Right atrium auricular region (tissue), 2 donors: ENCODE measurements at regions not wholly inside any gene's neighbourhood (a gene's known extent, or its start where the extent isn't known, plus 50 kb on each side); places are given as distances from the start of the nearest gene placed in this dataset.

Experiments
- DNase-seq: peaks from one replicate; pipeline ENCODE4 v3.0.0-alpha.2; 2019; ENCODE audit warnings: low spot score
- H3K27ac ChIP-seq, 2 donors: fragments of 200-600 bp; sonication (generic); 1 replicate in 1 of 2; 2 replicates in 1 of 2; pipeline ENCODE4 v1.5.1; 2016 to 2019
- H3K27me3 ChIP-seq, 2 donors: fragments of 200-600 bp; sonication (generic); one replicate each; pipeline versions ENCODE4 v1.5.1 to v1.6.0; 2017 to 2019
- H3K36me3 ChIP-seq: fragments of 200-600 bp; sonication (generic); one replicate; pipeline ENCODE4 v1.5.1; 2016
- H3K4me1 ChIP-seq, 2 donors: fragments of 200-600 bp; sonication (generic); one replicate each; pipeline versions ENCODE4 v1.5.1 to v1.6.0; 2017 to 2019
- H3K4me3 ChIP-seq, 2 donors: fragments of 200-600 bp; sonication (generic); 1 replicate in 1 of 2; 2 replicates in 1 of 2; pipeline ENCODE4 v1.5.1; 2017 to 2019; ENCODE audit warnings: mild to moderate bottlenecking in 1 of 2, moderate library complexity in 1 of 2
- H3K9me3 ChIP-seq, 2 donors: fragments of 200-600 bp; sonication (generic); one replicate each; pipeline ENCODE4 v1.5.1; 2019
- TF ChIP-seq, protein P1 (sequence below), 2 donors: fragments of 200-600 bp; sonication (generic); IDR thresholded peaks; one replicate each; pipeline ENCODE4 v1.5.1; 2019; ENCODE audit warnings: antibody characterized with exemption in 2 of 2

DNA sequence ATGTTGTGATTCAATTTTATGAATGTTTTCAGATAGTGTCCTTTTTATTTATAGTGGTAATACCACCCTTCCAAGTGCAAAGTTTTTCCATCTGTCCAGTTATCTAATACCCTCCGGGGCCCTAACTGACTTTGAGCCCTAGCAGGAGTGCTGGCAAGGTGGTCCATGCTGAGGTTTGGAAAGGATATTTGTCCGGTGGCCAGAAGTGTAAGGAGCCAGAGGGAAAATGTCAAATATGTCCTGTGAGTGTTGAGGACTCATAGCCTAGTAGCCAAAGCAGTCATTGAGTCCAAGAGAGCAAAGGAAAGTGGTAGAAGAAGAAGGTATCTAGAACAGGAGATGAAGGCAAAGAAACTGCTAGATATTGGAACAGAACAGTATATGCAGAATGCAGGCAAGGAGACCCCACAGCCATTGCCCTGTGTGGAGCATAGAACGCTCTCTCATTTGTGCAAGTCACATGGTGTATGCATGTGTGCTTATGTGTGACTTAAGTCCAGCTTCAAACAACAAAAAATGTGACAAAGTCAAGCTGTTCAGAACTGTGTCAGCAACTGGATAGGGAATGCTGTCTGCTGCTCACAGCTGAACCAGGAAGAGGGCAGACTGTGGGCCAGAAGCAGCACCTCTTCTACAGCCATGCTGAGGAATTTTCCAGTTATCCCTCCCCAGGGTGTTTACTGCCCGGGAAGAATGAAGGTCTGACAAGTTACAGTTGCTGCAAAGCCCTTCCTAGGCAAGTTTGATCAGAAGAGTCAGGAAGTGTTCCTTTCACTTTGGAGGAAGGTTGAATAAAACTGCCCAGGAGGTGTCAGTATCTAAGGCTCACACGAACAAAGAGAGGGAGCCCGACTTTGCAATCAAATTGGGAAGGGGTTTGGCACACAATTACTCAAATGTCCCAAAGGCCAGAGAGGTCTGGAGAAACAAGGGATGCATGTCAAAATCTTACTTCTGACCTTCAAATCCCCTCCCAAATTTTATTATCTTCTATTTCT is 463.3 kb upstream of the DMAC1 start:
- TF ChIP-seq, protein P1, sequence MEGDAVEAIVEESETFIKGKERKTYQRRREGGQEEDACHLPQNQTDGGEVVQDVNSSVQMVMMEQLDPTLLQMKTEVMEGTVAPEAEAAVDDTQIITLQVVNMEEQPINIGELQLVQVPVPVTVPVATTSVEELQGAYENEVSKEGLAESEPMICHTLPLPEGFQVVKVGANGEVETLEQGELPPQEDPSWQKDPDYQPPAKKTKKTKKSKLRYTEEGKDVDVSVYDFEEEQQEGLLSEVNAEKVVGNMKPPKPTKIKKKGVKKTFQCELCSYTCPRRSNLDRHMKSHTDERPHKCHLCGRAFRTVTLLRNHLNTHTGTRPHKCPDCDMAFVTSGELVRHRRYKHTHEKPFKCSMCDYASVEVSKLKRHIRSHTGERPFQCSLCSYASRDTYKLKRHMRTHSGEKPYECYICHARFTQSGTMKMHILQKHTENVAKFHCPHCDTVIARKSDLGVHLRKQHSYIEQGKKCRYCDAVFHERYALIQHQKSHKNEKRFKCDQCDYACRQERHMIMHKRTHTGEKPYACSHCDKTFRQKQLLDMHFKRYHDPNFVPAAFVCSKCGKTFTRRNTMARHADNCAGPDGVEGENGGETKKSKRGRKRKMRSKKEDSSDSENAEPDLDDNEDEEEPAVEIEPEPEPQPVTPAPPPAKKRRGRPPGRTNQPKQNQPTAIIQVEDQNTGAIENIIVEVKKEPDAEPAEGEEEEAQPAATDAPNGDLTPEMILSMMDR (IDR thresholded peaks at IDR 0.05), result no peak
- no peak overlapping the region for H3K4me3 ChIP-seq
- no peak for DNase-seq
- H3K27me3 ChIP-seq, result no peaks in the 10 kb centered on the region
- no peaks in the 10 kb centered on the region for H3K4me1 ChIP-seq
- no peaks in the 10 kb centered on the region for H3K36me3 ChIP-seq
- no peaks in the 10 kb centered on the region for H3K9me3 ChIP-seq
- H3K27ac ChIP-seq, result no peak overlapping the region

DNA sequence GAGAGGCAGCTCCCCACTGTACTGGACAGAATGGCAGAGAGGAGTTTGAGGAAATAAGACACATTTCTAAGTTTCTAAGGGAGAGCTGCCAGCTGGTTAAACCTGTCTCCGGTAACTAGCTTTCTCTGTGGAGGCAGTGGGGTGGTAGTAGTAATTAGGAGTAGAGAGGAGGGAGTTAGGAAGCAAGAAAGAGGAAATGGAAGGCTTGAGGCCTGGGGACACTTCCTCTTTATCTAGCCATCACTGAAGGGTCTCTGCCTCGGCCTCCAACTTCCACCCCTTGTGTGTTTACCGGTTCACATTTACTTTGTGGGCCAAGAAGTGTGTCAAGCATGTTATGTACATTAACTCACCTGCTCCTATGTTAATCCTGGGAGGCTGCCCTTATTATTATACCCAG is 462.2 kb upstream of the DMAC1 start:
- TF ChIP-seq, protein P1 (IDR thresholded peaks at IDR 0.05), result no peak
- no peak overlapping the region for H3K27ac ChIP-seq
- H3K4me3 ChIP-seq, result no peak overlapping the region

GRCh38 chr9:8259028-8259427 is 459.4 kb upstream of the DMAC1 start:
- TF ChIP-seq, protein P1 (IDR thresholded peaks at IDR 0.05), result no peak
- Histone ChIP-seq H3K27me3 (no peaks in the 10 kb centered on the region), H3K27ac (no peak overlapping the region), H3K36me3 (no peaks in the 10 kb centered on the region), H3K9me3 (no peaks in the 10 kb centered on the region), H3K4me3 (no peak overlapping the region), H3K4me1 (no peaks in the 10 kb centered on the region)
- no peak for DNase-seq

More for the DNA sequence above, 462.2 kb upstream of the DMAC1 start:
- H3K27me3 ChIP-seq, result no peaks in the 10 kb centered on the region
- no peaks in the 10 kb centered on the region for H3K36me3 ChIP-seq
- no peak for DNase-seq
- no peaks in the 10 kb centered on the region for H3K4me1 ChIP-seq
- no peaks in the 10 kb centered on the region for H3K9me3 ChIP-seq

- Histone ChIP-seq H3K4me3 (no peak overlapping the region), H3K36me3 (no peaks in the 10 kb centered on the region), H3K4me1 (no peaks in the 10 kb centered on the region), H3K9me3 (no peaks in the 10 kb centered on the region), H3K27me3 (no peaks in the 10 kb centered on the region), H3K27ac (no peak overlapping the region)
- no peak for DNase-seq
- TF ChIP-seq, protein P1 (IDR thresholded peaks at IDR 0.05), result no peak
These were observed 457.3 kb upstream of the DMAC1 start for GRCh38 chr9:8256880-8257279.

GRCh38 chr9:8255850-8256249 is 456.3 kb upstream of the DMAC1 start:
- H3K27me3 ChIP-seq, result no peaks in the 10 kb centered on the region
- no peak overlapping the region for H3K4me3 ChIP-seq
- DNase-seq, result no peak
- no peaks in the 10 kb centered on the region for H3K4me1 ChIP-seq
- H3K27ac ChIP-seq, result no peak overlapping the region
- TF ChIP-seq, protein P1 (IDR thresholded peaks at IDR 0.05), result no peak
- no peaks in the 10 kb centered on the region for H3K9me3 ChIP-seq
- no peaks in the 10 kb centered on the region for H3K36me3 ChIP-seq
